Muscle of back (tissue), 3 donors: ENCODE measurements at regions not wholly inside any gene's neighbourhood (a gene's known extent, or its start where the extent isn't known, plus 50 kb on each side); places are given as distances from the start of the nearest gene placed in this dataset.
"Not testable (repeated sequence)": the region's sequence is repeated elsewhere in the genome, so short reads cannot be mapped to it uniquely, and the experiment has no call there.

Experiments
- DNase-seq, 3 donors: peaks; one replicate each; pipeline versions ENCODE4 v3.0.0 to v3.0.0-alpha.2; 2013

DNA sequence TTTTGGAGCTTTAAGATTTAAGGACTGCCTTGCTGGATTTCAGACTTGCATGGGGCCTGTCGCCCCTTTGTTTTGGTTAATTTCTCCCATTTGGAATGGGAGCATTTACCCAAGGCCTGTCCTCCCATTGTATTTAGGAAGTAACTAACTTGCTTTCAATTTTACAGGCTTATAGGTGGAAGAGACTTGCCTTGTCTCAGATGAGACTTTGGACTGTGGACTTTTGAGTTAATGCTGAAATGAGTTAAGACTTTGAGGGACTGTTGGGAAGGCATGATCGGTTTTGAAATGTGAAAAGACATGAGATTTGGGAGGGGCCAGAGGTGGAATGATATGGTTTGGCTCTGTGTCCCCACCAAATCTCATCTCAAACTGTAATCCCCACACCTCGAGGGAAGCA lies 56.5 kb upstream of the TNFSF10 start:
- not testable (repeated sequence) for DNase-seq

DNA sequence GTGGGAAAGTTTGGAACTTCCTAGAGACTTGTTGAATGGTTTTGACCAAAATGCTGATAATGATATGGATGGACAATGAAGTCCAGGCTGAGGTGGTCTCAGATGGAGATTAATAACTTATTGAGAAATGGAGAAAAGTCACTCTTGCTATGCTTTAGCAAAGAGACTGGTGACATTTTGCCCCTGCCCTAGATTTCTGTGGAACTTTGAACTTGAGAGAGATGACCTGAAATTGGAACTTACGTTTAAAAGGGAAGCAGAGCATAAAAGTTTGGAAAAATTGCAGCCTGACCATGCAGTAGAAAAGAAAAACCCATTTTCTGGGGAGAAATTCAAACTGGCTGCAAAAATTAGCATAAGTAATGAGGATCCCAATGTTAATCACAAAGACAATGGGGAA lies 55.5 kb upstream of the TNFSF10 start:
- not testable (repeated sequence) for DNase-seq

DNA sequence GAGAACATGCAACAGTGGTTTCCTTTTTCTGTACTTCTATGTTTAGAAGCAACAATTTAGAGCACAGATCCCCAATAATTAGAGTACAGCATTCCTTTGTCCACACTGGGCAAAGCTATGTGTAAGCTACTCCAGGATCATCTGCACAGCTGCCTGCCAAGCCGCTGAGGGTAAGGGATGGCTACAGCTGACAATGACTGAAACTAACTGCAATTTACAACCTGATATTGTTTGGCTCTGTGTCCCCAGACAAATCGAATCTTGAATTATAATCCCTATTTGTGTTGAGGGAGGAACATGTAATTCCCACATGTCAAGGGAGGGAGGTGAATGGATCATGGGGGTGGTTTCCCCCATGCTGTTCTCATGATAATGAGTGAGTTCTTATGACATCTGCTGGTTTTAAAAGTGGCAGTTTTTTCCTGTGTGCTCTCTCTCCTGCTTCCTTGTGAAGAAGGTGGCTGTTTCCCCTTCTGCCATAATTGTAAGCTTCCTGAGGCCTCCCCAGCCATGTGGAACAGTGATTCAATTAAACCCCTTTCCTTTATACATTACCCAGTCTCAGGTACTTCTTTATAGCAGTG lies 54.8 kb upstream of the TNFSF10 start:
- peak in 1 of 3 donors; percentile 31 for DNase-seq

DNA sequence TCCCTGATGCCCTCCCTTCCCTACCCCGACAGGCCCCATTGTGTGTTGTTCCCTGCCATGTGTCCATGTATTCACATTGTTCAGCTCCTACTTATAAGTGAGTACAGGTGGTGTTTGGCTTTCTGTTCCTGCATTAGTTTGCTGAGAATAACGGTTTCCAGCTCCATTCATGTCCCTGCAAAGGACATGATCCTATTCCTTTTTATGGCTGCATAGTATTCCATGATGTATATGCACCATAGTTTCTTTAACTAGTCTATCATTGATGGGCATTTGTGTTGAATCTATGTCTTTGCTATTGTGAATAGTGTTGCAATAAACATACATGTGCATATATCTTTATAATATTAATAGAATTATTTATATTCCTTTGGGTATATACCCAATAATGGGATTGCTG lies 52.1 kb upstream of the TNFSF10 start:
- no peak for DNase-seq

DNA sequence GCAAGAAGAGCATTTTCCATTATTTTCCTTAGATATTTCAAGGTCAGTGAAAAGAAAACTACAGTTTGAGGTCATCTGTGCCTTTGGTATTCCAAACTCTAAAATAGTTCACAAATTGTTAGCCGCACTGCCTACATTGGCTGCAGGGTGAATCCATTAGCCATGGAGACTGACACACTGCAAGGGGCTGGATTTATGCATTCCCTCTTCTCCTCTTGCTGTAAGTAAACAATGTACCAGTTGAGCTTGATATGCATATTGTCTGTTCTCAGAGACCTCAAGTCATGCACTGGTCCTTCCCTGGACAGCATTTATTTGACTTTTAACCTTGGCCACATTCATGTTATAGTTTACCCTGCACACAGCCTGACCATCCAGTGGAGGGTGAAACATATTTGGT lies 50.2 kb upstream of the TNFSF10 start:
- no peak for DNase-seq
